CD4-positive, alpha-beta memory T cell (primary cell): ENCODE measurements at regions not wholly inside any gene's neighbourhood (a gene's known extent, or its start where the extent isn't known, plus 50 kb on each side); places are given as distances from the start of the nearest gene placed in this dataset.

Experiments
- CTCF ChIA-PET: fragments of 350-600 bp; sonication (Branson Sonifier 250); formaldehyde crosslinking; loops from one replicate; lab custom pipeline; 2021; ENCODE audit warnings: inconsistent platforms; ENCODE audit not compliant: partially characterized antibody; lab: Charles Lee
- POLR2A ChIA-PET: fragments of 350-600 bp; sonication (Branson Sonifier 250); formaldehyde crosslinking; loops from one replicate; lab custom pipeline; 2021; ENCODE audit not compliant: partially characterized antibody; lab: Charles Lee
- DNase-seq, 5 donors: peaks; one replicate each; pipeline versions ENCODE4 v3.0.0 to v3.0.0-alpha.2; 2020 to 2022; ENCODE audit warnings: mixed read lengths in 1 of 5
- H3K27ac ChIP-seq: one replicate; pipeline ENCODE4 v1.7.0; 2013; ENCODE audit warnings: low read depth, low read length
- H3K27me3 ChIP-seq: 2 replicates; pipeline ENCODE4 v1.7.0; 2013; ENCODE audit warnings: mild to moderate bottlenecking, low read length, moderate library complexity; ENCODE audit not compliant: insufficient read depth
- H3K36me3 ChIP-seq: 2 replicates; pipeline ENCODE4 v1.7.0; 2013; ENCODE audit warnings: mild to moderate bottlenecking, low read length, moderate library complexity; ENCODE audit not compliant: insufficient read depth
- H3K4me1 ChIP-seq: 2 replicates; pipeline ENCODE4 v1.7.0; 2013; ENCODE audit warnings: mild to moderate bottlenecking, low read length, moderate library complexity; ENCODE audit not compliant: insufficient read depth
- H3K4me3 ChIP-seq, 2 donors: one replicate each; pipeline ENCODE4 v1.7.0; 2013; ENCODE audit warnings: low read length in 2 of 2, mild to moderate bottlenecking in 1 of 2
- H3K9me3 ChIP-seq, 2 donors: one replicate each; pipeline ENCODE4 v1.7.0; 2013; ENCODE audit warnings: low read length in 2 of 2, control low read depth in 1 of 2; ENCODE audit not compliant: control insufficient read depth in 1 of 2
- H3K27ac Mint-ChIP-seq, 7 donors: one replicate each; pipeline ENCODE4 v1.8.0; 2020 to 2021; ENCODE audit warnings: mixed read lengths in 7 of 7, mild to moderate bottlenecking in 6 of 7, inconsistent platforms in 3 of 7, moderate library complexity in 3 of 7
- H3K27me3 Mint-ChIP-seq, 2 donors: one replicate each; pipeline ENCODE4 v1.8.0; 2020 to 2021; ENCODE audit warnings: mixed read lengths in 2 of 2
- H3K36me3 Mint-ChIP-seq, 2 donors: one replicate each; pipeline ENCODE4 v1.8.0; 2020 to 2021; ENCODE audit warnings: mixed read lengths in 2 of 2, inconsistent platforms in 1 of 2, mild to moderate bottlenecking in 1 of 2
- H3K4me1 Mint-ChIP-seq, 4 donors: one replicate each; pipeline ENCODE4 v1.8.0; 2020 to 2021; ENCODE audit warnings: mixed read lengths in 4 of 4, mild to moderate bottlenecking in 1 of 4
- H3K4me3 Mint-ChIP-seq, 8 donors: one replicate each; pipeline ENCODE4 v1.8.0; 2020 to 2021; ENCODE audit warnings: mixed read lengths in 8 of 8, mild to moderate bottlenecking in 7 of 8, moderate library complexity in 6 of 8, inconsistent platforms in 3 of 8
- H3K9me3 Mint-ChIP-seq, 8 donors: one replicate each; pipeline ENCODE4 v1.8.0; 2020 to 2021; ENCODE audit warnings: mixed read lengths in 8 of 8, mild to moderate bottlenecking in 5 of 8, inconsistent platforms in 3 of 8, moderate library complexity in 1 of 8
- intact Hi-C: fragments of 100-400 bp; cut with micrococcal nuclease; formaldehyde crosslinking; loops from one replicate; pipeline ENCODE4 v1.15.1; 2023

GRCh38 chr6:40733770-40734396, 146.7 kb upstream of the LRFN2 start:
- intact Hi-C loops, result no loop called here

DNA sequence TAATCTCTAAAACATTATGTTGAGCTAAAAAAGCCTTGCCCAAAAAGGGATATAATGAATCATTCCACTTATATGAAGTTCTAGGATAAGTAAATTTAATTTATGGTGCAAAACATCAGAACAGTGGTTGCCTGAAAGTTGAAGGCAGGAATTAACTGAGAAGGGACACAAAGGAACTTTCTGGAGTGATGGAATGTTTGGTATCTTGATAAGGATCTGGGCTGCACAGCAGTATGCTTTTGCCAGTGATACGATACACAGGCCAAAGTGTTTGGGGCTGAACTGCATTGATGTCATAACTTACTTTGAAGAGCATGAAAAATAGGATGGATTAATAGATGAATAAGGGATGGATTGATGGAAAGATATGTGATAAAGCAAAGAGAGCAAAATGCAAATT, 146.1 kb upstream of the LRFN2 start:
- Mint-ChIP-seq H3K9me3 (peaks cover 0 to 2% (median 0%) of the 10 kb centered on the region in 8 donors), H3K36me3 (no peaks in the 10 kb centered on the region), H3K4me1 (no peaks in the 10 kb centered on the region), H3K27ac (no peak overlapping the region), H3K27me3 (peaks cover 3 to 8% of the 10 kb centered on the region in 2 donors), H3K4me3 (no peak overlapping the region)
- intact Hi-C loops, result no loop called here
- CTCF ChIA-PET, result no interaction called here
- Histone ChIP-seq H3K4me1 (no peaks in the 10 kb centered on the region), H3K27me3 (no peaks in the 10 kb centered on the region), H3K9me3 (no peaks in the 10 kb centered on the region), H3K27ac (no peak overlapping the region), H3K4me3 (no peak overlapping the region), H3K36me3 (no peaks in the 10 kb centered on the region)
- DNase-seq, result no peak
- POLR2A ChIA-PET, result no interaction called here

More at GRCh38 chr6:40733770-40734396, 146.7 kb upstream of the LRFN2 start:
- Mint-ChIP-seq H3K4me1 (no peaks in the 10 kb centered on the region), H3K27me3 (peaks cover 3 to 10% of the 10 kb centered on the region in 2 donors), H3K4me3 (no peak overlapping the region), H3K27ac (no peak overlapping the region), H3K36me3 (no peaks in the 10 kb centered on the region), H3K9me3 (peaks cover 0 to 2% (median 0%) of the 10 kb centered on the region in 8 donors)
- Histone ChIP-seq H3K4me1 (no peaks in the 10 kb centered on the region), H3K27me3 (no peaks in the 10 kb centered on the region), H3K36me3 (no peaks in the 10 kb centered on the region), H3K9me3 (no peaks in the 10 kb centered on the region), H3K27ac (no peak overlapping the region), H3K4me3 (no peak overlapping the region)
- no peak for DNase-seq
- POLR2A ChIA-PET, result no interaction called here
- CTCF ChIA-PET, result no interaction called here

GRCh38 chr6:40732878-40733277, 145.7 kb upstream of the LRFN2 start:
- DNase-seq, result no peak
- H3K27ac Mint-ChIP-seq, result no peak overlapping the region
- POLR2A ChIA-PET, result no interaction called here
- no peaks in the 10 kb centered on the region for H3K36me3 Mint-ChIP-seq
- Histone ChIP-seq H3K27ac (no peak overlapping the region), H3K4me3 (no peak overlapping the region), H3K4me1 (no peaks in the 10 kb centered on the region), H3K36me3 (no peaks in the 10 kb centered on the region), H3K9me3 (no peaks in the 10 kb centered on the region), H3K27me3 (no peaks in the 10 kb centered on the region)
- CTCF ChIA-PET, result no interaction called here
- H3K4me3 Mint-ChIP-seq, result no peak overlapping the region
- intact Hi-C loops, result no loop called here
- H3K27me3 Mint-ChIP-seq, result peaks cover 3 to 7% of the 10 kb centered on the region in 2 donors
- no peaks in the 10 kb centered on the region for H3K4me1 Mint-ChIP-seq
- H3K9me3 Mint-ChIP-seq, result peaks cover 0 to 2% (median 0%) of the 10 kb centered on the region in 8 donors

DNA sequence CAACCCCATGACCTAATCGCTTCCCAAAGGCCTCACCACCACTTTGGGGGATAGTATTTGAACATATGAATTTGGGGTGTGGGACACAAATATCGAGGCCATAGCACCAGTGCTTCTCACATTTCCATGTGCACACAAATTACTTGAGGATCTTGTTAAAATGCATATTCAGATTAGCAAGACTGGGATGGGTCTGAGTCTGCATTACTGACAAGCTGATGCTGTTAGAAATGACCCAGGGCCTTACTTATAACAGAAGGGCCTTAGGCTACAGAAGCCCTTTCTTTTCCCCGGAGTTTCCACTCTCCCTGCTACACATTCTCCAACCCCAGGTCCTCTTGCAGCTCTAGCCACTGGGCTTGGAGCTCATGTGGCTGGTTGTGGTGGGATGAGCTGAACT, 141.5 kb upstream of the LRFN2 start:
- Histone ChIP-seq H3K27ac (no peak overlapping the region), H3K36me3 (no peaks in the 10 kb centered on the region), H3K9me3 (no peaks in the 10 kb centered on the region), H3K4me1 (no peaks in the 10 kb centered on the region), H3K27me3 (no peaks in the 10 kb centered on the region), H3K4me3 (no peak overlapping the region)
- Mint-ChIP-seq H3K27ac (no peak overlapping the region), H3K36me3 (no peaks in the 10 kb centered on the region), H3K4me3 (no peak overlapping the region), H3K27me3 (peaks cover 1 to 3% of the 10 kb centered on the region in 2 donors), H3K9me3 (no peaks in the 10 kb centered on the region), H3K4me1 (no peaks in the 10 kb centered on the region)
- ChIA-PET POLR2A (no interaction called here), CTCF (interaction anchor here (1.0 kb wide), 1 partner anchor 10 kb away, joined by 3 read pairs; no protein-coding TSS in a partner anchor)
- intact Hi-C loops, result no loop called here
- no peak for DNase-seq

- CTCF ChIA-PET, result no interaction called here
- Histone ChIP-seq H3K36me3 (no peaks in the 10 kb centered on the region), H3K27ac (no peak overlapping the region), H3K4me1 (no peaks in the 10 kb centered on the region), H3K9me3 (no peaks in the 10 kb centered on the region), H3K27me3 (no peaks in the 10 kb centered on the region), H3K4me3 (no peak overlapping the region)
- Mint-ChIP-seq H3K4me1 (no peaks in the 10 kb centered on the region), H3K27ac (no peak overlapping the region), H3K4me3 (no peak overlapping the region), H3K27me3 (peaks cover 0 to 3% of the 10 kb centered on the region in 2 donors), H3K36me3 (no peaks in the 10 kb centered on the region), H3K9me3 (no peaks in the 10 kb centered on the region)
- DNase-seq, result no peak
- intact Hi-C loops, result no loop called here
- POLR2A ChIA-PET, result no interaction called here
These were observed 140.1 kb upstream of the LRFN2 start for GRCh38 chr6:40727271-40727670.

DNA sequence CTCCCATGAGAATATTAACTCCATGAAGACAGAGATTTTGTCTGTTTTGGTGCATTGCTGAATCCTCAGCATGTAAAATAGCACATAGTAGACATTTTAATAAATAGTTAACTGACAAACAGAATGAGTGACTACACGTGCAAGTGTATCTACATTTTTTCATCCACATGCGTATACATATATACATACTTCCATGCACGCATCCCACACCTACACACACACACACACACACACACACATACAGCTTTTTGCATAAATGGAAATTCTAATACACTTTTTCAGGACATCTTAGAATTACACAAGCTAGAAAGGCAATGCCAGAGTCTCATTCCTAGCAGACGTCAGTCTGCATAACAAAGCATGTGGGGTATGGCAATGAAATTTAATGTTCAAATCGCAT, 139.7 kb upstream of the LRFN2 start:
- no peak overlapping the region for H3K4me3 Mint-ChIP-seq
- no peak for DNase-seq
- no peak overlapping the region for H3K4me3 ChIP-seq
- H3K4me1 Mint-ChIP-seq, result no peaks in the 10 kb centered on the region
- peaks cover 0 to 3% of the 10 kb centered on the region in 2 donors for H3K27me3 Mint-ChIP-seq
- H3K9me3 ChIP-seq, result no peaks in the 10 kb centered on the region
- CTCF ChIA-PET, result no interaction called here
- H3K27me3 ChIP-seq, result no peaks in the 10 kb centered on the region
- H3K9me3 Mint-ChIP-seq, result no peaks in the 10 kb centered on the region
- no peak overlapping the region for H3K27ac Mint-ChIP-seq
- no peaks in the 10 kb centered on the region for H3K36me3 ChIP-seq
- no peaks in the 10 kb centered on the region for H3K36me3 Mint-ChIP-seq
- H3K4me1 ChIP-seq, result no peaks in the 10 kb centered on the region
- H3K27ac ChIP-seq, result no peak overlapping the region
- intact Hi-C loops, result no loop called here
- POLR2A ChIA-PET, result no interaction called here

GRCh38 chr6:40725390-40725789, 138.2 kb upstream of the LRFN2 start:
- H3K36me3 Mint-ChIP-seq, result no peaks in the 10 kb centered on the region
- Histone ChIP-seq H3K27ac (no peak overlapping the region), H3K27me3 (no peaks in the 10 kb centered on the region), H3K9me3 (no peaks in the 10 kb centered on the region), H3K36me3 (no peaks in the 10 kb centered on the region), H3K4me3 (no peak overlapping the region), H3K4me1 (no peaks in the 10 kb centered on the region)
- no peak for DNase-seq
- ChIA-PET POLR2A (no interaction called here), CTCF (no interaction called here)
- peaks cover 0 to 1% (median 0%) of the 10 kb centered on the region in 8 donors for H3K9me3 Mint-ChIP-seq
- intact Hi-C loops, result no loop called here
- peaks cover 0 to 1% of the 10 kb centered on the region in 2 donors for H3K27me3 Mint-ChIP-seq
- H3K4me1 Mint-ChIP-seq, result no peaks in the 10 kb centered on the region
- H3K27ac Mint-ChIP-seq, result no peak overlapping the region
- H3K4me3 Mint-ChIP-seq, result no peak overlapping the region
